Lung microvascular endothelial cell (primary cell): ENCODE measurements at regions not wholly inside any gene's neighbourhood (a gene's known extent, or its start where the extent isn't known, plus 50 kb on each side); places are given as distances from the start of the nearest gene placed in this dataset.
"Not testable (repeated sequence)": the region's sequence is repeated elsewhere in the genome, so short reads cannot be mapped to it uniquely, and the experiment has no call there.

Source experiments
- DNase-seq, 2 donors: peaks; one replicate each; pipeline versions ENCODE4 v3.0.0 to v3.0.0-alpha.2; 2010; ENCODE audit warnings: low read depth in 2 of 2

DNA sequence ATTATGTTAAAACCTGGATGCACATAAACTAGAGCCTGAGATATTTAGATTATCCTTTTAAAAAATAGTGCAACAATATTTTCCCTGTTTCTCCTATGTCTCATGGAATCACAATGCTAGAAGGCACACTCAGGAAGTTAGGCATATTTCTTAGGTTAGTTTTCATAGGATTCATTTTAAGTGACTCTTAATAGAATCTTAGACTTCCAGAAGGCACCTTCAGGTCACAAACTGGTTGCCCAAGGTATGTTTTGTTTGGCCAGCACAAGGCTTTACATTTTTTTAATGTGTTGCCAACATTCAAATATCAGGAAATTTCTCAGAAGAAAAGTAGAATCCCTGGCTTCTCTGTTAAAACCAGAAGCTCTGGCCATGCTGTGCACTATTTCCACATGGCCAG, 129.3 kb downstream of the LNPK start:
- DNase-seq: no peak

DNA sequence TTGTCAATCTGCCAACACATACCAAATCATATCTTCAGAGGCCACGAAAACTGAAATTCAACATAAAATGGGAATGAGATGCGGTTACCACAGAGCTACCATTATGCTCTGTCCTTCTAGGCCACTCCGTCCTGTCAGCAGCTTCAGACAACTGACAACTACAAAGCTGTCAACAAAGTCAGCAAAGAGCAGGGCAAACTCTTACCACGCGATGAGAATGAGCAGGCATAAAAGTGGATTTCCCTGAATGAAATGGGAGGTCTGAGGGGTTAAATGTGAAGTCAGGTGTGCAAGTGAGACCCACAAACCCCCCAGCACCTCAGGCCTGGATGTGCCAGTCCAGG, 130.1 kb downstream of the LNPK start:
- DNase-seq: no peak

- DNase-seq: no peak
Observed at GRCh38 chr2:175871331-175872004, 130.6 kb downstream of the LNPK start.

GRCh38 chr2:175865716-175866115, 136.4 kb downstream of the LNPK start:
- DNase-seq: no peak

DNA sequence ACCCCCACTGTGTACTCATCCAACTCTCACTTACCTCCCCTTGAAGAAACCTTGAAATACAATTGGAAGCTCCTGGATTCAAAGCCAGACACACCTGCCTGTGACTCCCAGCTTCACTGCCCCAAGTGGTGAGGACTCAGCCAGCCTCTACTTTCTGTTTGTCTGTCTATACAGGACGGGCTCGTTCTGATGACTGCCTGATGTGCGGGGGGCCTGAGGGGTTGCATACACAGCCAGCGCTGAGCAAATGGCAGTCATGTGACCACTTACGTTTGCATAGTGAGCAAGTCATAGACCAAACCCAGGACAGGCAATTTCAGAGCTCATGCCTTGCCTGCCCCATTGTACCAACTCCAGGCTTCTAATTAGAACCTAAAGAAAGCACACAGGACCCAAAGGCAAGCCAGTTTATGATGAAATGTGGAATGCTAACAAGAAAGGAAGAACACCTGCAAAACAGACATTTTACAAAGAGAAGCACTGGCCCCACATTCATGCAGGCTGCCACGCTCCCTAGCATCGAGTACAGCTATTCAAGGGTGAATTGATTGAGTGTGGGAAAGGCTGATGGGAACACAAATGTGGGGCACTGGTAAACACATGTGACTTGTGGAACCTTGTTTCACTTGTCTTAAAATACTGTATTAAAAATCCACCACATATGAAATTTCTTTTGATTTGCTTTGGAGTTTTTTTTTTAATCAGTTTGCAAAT, 137.8 kb downstream of the LNPK start:
- no peak for DNase-seq

DNA sequence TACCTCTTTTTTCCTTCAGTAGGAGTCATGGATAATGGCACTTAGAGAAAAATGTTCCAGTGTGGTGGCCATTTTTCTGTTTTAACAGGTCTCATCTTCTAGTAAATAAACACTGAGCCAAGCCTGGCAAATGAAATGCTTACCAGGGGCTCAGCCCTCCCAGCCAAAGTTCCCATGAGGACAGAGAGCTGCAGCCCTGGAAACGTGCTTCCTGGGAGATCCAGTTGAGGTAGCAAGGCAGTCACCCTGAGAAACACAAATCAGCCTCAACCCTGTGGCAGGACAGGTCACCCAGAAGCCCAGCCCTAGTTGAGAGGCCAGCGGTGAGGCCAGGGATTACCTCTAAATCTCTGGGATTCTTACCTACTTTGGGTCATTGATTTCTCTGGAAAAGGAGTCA, 140.1 kb downstream of the LNPK start:
- no peak for DNase-seq

DNA sequence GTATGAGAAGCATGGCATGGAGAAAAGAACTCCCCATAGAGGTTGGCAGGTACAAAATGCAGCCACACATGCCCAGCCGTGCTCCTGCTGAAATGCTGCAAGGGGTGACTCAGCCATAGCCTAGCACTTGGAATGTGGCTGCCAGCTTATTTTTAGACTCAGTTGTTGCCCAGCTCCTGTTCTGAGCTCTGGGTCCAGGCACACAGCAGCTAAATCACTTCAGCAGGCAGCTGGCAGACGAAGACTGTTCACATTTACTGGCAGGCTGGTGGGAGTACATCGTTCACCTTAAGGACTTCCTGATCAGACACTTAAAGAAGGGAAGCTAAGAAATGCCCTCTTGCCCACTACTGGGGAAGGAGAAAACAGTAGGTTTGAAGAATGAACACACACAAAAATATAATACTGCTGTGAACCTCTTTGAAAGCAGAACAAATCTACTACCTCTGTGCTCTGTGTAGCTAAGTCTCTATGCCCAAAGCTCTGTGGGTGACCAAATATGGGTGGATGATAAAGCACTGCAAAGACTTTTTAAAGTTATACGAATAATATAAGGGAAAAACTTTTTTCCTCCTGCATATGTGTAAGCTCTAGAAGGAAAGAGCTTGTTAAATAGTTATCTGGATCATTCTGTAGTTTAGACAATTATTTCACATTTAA, 146.1 kb downstream of the LNPK start:
- peak in 1 of 2 donors; percentile 4 for DNase-seq

GRCh38 chr2:175855236-175855635, 146.8 kb downstream of the LNPK start:
- DNase-seq: no peak

DNA sequence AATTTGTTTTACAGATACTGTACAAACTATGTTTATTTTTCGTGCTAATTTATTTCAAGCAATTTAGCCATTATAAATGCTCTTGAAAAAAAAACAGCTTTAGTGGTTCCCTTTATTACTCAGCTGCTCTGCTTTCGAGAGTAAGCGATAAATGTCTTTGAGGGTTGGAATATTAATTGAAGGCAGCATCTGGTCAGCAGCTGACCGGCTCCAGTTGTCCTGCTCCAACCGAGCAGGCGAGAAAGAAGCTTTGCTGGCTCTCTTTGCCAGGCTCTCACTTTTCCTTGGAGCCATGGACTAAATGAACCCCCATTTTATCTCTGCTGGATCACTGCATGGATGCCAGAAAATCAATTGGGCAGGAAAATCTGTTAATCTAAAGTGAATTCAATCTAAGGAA, 147.4 kb downstream of the LNPK start:
- DNase-seq: no peak

DNA sequence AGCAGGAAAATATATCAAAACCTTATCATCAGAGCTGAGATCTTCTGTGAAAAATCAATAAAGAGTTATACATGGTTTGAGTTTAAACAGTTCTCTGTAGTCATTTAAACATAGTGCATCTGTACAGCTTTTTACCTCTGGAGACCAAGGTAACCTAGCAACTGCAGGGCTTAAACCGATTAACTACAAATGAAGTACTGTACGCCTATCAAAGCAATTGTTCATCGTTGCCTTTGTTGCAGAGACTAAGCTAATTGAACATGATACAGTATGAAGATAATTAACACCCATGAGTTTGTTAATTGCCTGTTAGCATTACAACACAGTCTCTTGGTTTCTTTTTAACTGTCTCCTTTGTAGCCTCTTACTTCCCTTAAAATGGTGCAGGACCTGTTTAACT, 147.9 kb downstream of the LNPK start:
- no peak for DNase-seq

DNA sequence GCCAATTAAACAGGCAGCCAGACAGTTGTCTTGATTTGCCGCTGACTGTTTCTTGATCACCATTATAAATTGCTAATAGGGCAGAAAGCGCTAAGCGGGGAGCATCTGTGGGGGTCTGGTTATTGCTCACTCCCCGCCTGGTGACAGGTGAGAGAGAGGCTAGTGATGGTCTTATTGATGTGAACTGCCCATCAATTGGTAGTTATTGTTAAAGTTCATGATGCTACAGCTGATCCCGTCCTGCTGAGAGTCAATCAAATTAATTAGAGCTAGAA, 148.5 kb downstream of the LNPK start:
- no peak for DNase-seq

- DNase-seq: no peak
Observed at GRCh38 chr2:175852879-175853615, 149.0 kb downstream of the LNPK start.

DNA sequence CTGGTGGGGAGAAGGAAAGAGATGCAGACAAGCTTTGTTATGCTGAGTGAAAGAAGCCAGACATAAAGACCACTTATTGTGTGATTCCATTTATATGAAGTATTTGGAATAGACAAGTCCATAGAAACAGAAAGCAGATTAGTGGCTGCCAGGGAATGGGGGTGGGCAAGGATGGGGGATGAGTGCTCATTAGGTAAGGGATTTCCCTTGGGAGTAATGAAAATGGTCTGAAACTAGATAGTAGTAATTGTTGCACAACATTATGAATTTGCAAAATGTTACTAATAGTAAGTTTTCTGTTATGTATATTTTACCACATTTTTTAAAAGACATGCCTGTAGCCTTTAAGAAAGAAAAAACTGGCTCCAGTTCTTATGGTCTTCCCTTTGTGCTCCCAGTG, 154.9 kb downstream of the LNPK start:
- no peak for DNase-seq

- DNase-seq: peak in 1 of 2 donors; percentile 5
Observed at GRCh38 chr2:175844169-175844568, 157.9 kb downstream of the LNPK start.

GRCh38 chr2:175843625-175844024, 158.4 kb downstream of the LNPK start:
- DNase-seq: no peak

GRCh38 chr2:175842996-175843395, 159.1 kb downstream of the LNPK start:
- no peak for DNase-seq

GRCh38 chr2:175840765-175841164, 161.3 kb downstream of the LNPK start:
- not testable (repeated sequence) for DNase-seq

DNA sequence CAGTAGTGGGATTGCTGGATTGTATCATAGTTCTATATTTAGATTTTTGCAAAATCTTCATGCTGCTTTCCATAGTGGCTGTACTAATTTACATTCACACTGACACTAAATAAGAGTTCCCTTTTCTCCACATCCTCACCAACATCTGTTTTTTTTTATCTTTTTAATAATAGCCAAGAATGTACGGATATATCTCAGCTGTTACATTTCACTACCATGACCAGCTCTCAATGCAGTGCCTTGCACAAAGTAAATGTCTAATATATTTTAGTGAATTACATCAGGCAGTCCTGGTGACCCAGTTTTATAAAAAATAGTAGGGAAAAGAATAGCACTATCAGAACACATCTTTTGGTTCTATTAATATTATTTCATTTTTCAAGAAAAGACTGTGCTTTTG, 161.8 kb downstream of the LNPK start:
- DNase-seq: no peak

- no peak for DNase-seq
Observed at GRCh38 chr2:175838979-175839378, 163.1 kb downstream of the LNPK start.

DNA sequence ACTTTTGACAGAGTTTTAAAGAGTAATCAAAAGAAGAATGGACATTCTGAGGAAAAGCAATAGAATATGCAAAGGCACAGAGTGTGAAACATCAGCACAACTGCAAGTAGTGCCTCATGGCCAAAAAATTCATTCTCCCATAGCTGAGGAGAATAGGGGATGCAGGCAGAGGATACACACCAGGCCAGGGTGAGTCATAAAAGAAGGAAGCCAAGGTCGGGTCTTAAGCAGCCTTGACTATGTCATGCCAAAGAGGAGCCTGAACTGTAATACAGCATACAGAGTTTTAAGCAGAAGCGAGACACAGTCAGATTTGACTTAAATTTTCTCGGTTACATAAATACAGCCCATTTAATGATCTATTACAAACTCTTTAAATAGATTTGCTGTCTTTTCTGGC, 165.0 kb downstream of the LNPK start:
- DNase-seq: peak in 1 of 2 donors; percentile 44

- no peak for DNase-seq
Observed at GRCh38 chr2:175836361-175836760, 165.7 kb downstream of the LNPK start.

DNA sequence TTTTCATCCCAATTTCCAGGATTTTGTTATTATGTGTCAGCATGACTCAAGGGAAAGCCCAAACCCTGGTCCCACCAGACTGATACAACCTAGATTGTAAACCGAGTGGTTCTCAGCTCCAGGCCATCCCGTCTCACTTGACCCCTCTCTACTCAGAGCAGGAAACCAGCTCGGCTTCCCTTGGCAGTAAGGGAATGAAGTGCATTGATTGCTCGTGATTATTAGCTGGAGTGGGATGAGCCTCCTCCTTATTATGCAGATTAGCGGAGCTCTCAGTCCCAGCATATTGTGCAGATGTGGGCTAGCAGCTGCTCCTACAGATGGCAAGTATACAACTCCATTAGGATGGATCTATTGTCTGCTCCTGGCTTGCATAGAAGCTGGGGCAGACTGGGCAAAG, 167.6 kb downstream of the LNPK start:
- DNase-seq: no peak

DNA sequence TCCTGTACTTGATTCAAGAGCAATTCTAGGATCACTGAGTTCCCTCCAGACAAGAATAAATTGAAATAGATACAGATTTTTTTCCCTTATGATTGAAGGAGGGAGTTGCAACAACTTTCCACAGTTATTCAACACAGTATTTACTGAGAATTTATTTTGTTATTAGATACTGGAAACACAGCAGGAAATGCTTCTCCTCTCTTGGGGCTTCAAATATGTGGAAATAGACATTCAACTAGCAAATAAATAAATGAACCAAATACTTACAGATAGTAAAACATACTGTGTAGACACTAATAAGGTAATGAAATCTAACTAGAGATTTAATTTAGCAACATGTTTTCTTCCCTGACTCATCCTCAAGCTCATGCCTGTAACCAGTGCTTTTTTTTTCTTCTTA, 169.2 kb downstream of the LNPK start:
- no peak for DNase-seq
